ENCODE measurements at regions not wholly inside any gene's neighbourhood (a gene's known extent, or its start where the extent isn't known, plus 50 kb on each side); places are given as distances from the start of the nearest gene placed in this dataset.

- no TSS peak for BruUV-seq (replicated peaks)
- no peaks in the 10 kb centered on the region for H3K27me3 ChIP-seq (replicated peaks; ENCODE audit: control insufficient read depth, insufficient read depth, low read length)
- H3K27ac Mint-ChIP-seq (ENCODE audit: unreplicated experiment), result no peak overlapping the region
These were observed 1125.3 kb upstream of the ADGRL2 start for GRCh38 chr1:80675454-80675853.

DNA sequence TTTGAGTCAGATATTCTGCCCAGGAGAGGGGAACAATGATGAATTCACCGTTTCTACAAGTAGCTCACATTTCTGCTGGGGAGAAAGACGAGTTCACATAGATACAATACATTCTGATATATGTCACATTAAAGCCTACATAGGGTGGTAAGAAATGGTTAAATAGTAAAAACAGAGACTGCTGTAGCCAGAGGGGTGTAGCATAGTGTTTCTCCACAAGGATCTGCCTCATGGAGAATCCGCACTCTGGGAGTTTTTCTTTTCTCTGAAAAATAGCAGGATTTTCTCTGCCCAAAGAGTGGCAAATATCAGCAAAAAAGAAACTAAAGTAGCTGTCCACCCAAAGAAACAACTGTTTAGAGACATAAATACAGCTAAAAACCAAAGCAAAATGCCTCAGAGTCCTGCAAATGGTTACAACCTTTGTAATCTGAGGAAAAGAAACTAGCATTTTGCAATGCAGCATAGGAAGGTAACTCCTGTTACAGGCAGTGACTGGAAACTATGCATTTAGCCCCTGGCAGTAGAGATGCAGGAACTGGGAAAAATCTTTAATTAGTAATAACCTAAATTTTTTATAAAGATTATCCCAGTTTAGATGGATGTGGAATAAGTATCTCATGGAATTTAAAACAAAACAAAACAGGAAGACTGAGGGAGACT lies 1126.7 kb upstream of the ADGRL2 start:
- Histone ChIP-seq H3K36me3 (ENCODE audit: control insufficient read depth, insufficient read depth, low read length) (no peaks in the 10 kb centered on the region), H3K4me3 (ENCODE audit: low read depth, low read length) (no peak overlapping the region), H3K4me1 (no peaks in the 10 kb centered on the region), H3K9me3 (no peaks in the 10 kb centered on the region), H3K27me3 (replicated peaks; ENCODE audit: control insufficient read depth, insufficient read depth, low read length) (no peaks in the 10 kb centered on the region)
- Mint-ChIP-seq H3K9me3 (ENCODE audit: unreplicated experiment) (no peaks in the 10 kb centered on the region), H3K27me3 (ENCODE audit: insufficient read depth, unreplicated experiment) (no peaks in the 10 kb centered on the region), H3K36me3 (ENCODE audit: insufficient read depth, unreplicated experiment) (no peaks in the 10 kb centered on the region), H3K27ac (ENCODE audit: unreplicated experiment) (no peak overlapping the region), H3K4me1 (ENCODE audit: low read depth, unreplicated experiment) (no peaks in the 10 kb centered on the region), H3K4me3 (ENCODE audit: unreplicated experiment) (no peak overlapping the region)
- no peak for DNase-seq
- POLR2A ChIA-PET, result no interaction called here
- no peak for TF ChIP-seq CTCF (IDR thresholded peaks at IDR 0.05; ENCODE audit: insufficient read depth in 1 of 2, low read depth in 1 of 2, low read length in 1 of 2, severe bottlenecking in 1 of 2, unreplicated experiment in 1 of 2)
- CTCF ChIA-PET, result no interaction called here
- intact Hi-C loops (cut with micrococcal nuclease; ENCODE audit: unreplicated experiment), result no loop called here
- no TSS peak for BruUV-seq (replicated peaks)

More at GRCh38 chr1:80675454-80675853, 1125.3 kb upstream of the ADGRL2 start:
- ChIA-PET POLR2A (no interaction called here), CTCF (no interaction called here)
- H3K27me3 Mint-ChIP-seq (ENCODE audit: insufficient read depth, unreplicated experiment), result no peaks in the 10 kb centered on the region
- no peak overlapping the region for H3K4me3 ChIP-seq (ENCODE audit: low read depth, low read length)
- H3K36me3 ChIP-seq (ENCODE audit: control insufficient read depth, insufficient read depth, low read length), result no peaks in the 10 kb centered on the region
- no peak overlapping the region for H3K4me3 Mint-ChIP-seq (ENCODE audit: unreplicated experiment)
- H3K36me3 Mint-ChIP-seq (ENCODE audit: insufficient read depth, unreplicated experiment), result no peaks in the 10 kb centered on the region
- DNase-seq, result no peak
- H3K4me1 Mint-ChIP-seq (ENCODE audit: low read depth, unreplicated experiment), result no peaks in the 10 kb centered on the region
- no peaks in the 10 kb centered on the region for H3K4me1 ChIP-seq
- intact Hi-C loops (cut with micrococcal nuclease; ENCODE audit: unreplicated experiment), result no loop called here
- H3K9me3 ChIP-seq, result no peaks in the 10 kb centered on the region
- H3K9me3 Mint-ChIP-seq (ENCODE audit: unreplicated experiment), result no peaks in the 10 kb centered on the region
- no peak for TF ChIP-seq CTCF (IDR thresholded peaks at IDR 0.05; ENCODE audit: insufficient read depth in 1 of 2, low read depth in 1 of 2, low read length in 1 of 2, severe bottlenecking in 1 of 2, unreplicated experiment in 1 of 2)

- Mint-ChIP-seq H3K9me3 (ENCODE audit: unreplicated experiment) (no peaks in the 10 kb centered on the region), H3K4me1 (ENCODE audit: low read depth, unreplicated experiment) (no peaks in the 10 kb centered on the region), H3K27ac (ENCODE audit: unreplicated experiment) (no peak overlapping the region), H3K36me3 (ENCODE audit: insufficient read depth, unreplicated experiment) (no peaks in the 10 kb centered on the region), H3K4me3 (ENCODE audit: unreplicated experiment) (no peak overlapping the region), H3K27me3 (ENCODE audit: insufficient read depth, unreplicated experiment) (no peaks in the 10 kb centered on the region)
- H3K27me3 ChIP-seq (replicated peaks; ENCODE audit: control insufficient read depth, insufficient read depth, low read length), result no peaks in the 10 kb centered on the region
- no peaks in the 10 kb centered on the region for H3K4me1 ChIP-seq
- no peak for DNase-seq
- CTCF ChIA-PET, result interaction anchor here (0.9 kb wide), 1 partner anchor 12 kb away, joined by 5 read pairs; no protein-coding TSS in a partner anchor
- no peaks in the 10 kb centered on the region for H3K9me3 ChIP-seq
- POLR2A ChIA-PET, result no interaction called here
- no TSS peak for BruUV-seq (replicated peaks)
- H3K4me3 ChIP-seq (ENCODE audit: low read depth, low read length), result no peak overlapping the region
- no peak for TF ChIP-seq CTCF (IDR thresholded peaks at IDR 0.05; ENCODE audit: insufficient read depth in 1 of 2, low read depth in 1 of 2, low read length in 1 of 2, severe bottlenecking in 1 of 2, unreplicated experiment in 1 of 2)
- no peaks in the 10 kb centered on the region for H3K36me3 ChIP-seq (ENCODE audit: control insufficient read depth, insufficient read depth, low read length)
- intact Hi-C loops (cut with micrococcal nuclease; ENCODE audit: unreplicated experiment), result no loop called here
These were observed 1132.4 kb upstream of the ADGRL2 start for GRCh38 chr1:80668372-80668771.

Data from Caco-2 (cell line).